PC-9 (cell line): ENCODE measurements at regions not wholly inside any gene's neighbourhood (a gene's known extent, or its start where the extent isn't known, plus 50 kb on each side); places are given as distances from the start of the nearest gene placed in this dataset.

Experiments used
- BruUV-seq: library from RNA; stranded (reverse); fragments of 400-500 nt; replicated peaks from 2 replicates; lab custom pipeline; 2021; lab: Mats Ljungman, UMichigan
- CTCF ChIA-PET: fragments of 300-600 bp; sonication (Branson Sonifier 250); formaldehyde crosslinking; loops from one replicate; lab custom pipeline; 2022; ENCODE audit warnings: antibody characterized with exemption; lab: Charles Lee
- POLR2A ChIA-PET: fragments of 300-600 bp; sonication (Branson Sonifier 250); formaldehyde crosslinking; loops from one replicate; lab custom pipeline; 2022; ENCODE audit warnings: antibody characterized with exemption; ENCODE audit not compliant: unreplicated experiment; lab: Charles Lee
- DNase-seq, 2 experiments: peaks; one replicate each; pipeline versions ENCODE4 v3.0.0 to v3.0.0-alpha.2; 2015 to 2022; ENCODE audit warnings: mixed read lengths in 1 of 2
- H2AFZ ChIP-seq: fragments of 200-600 bp; sonication (generic); 2 replicates; pipeline ENCODE4 v1.8.1; 2017; ENCODE audit warnings: antibody characterized with exemption
- H3F3A ChIP-seq: fragments of 200-600 bp; sonication (generic); 2 replicates; pipeline ENCODE4 v1.8.1; 2017; ENCODE audit warnings: antibody characterized with exemption, mild to moderate bottlenecking, low read depth; ENCODE audit not compliant: insufficient read depth
- H3K27ac ChIP-seq: fragments of 200-600 bp; sonication (generic); 2 replicates; pipeline ENCODE4 v1.6.1; 2016; ENCODE audit warnings: mixed run types
- H3K27me3 ChIP-seq: fragments of 200-600 bp; sonication (generic); 2 replicates; pipeline ENCODE4 v1.6.1; 2016; ENCODE audit warnings: low read depth, mixed run types; ENCODE audit not compliant: insufficient read depth
- H3K36me3 ChIP-seq: fragments of 200-600 bp; sonication (generic); 2 replicates; pipeline ENCODE4 v1.6.1; 2016; ENCODE audit warnings: low read depth, mixed run types
- H3K4me1 ChIP-seq: fragments of 200-600 bp; sonication (generic); replicated peaks from 2 replicates; pipeline ENCODE4 v1.6.1; 2016; ENCODE audit warnings: mixed run types; ENCODE audit not compliant: insufficient read depth
- H3K4me2 ChIP-seq: fragments of 200-600 bp; sonication (generic); 2 replicates; pipeline ENCODE4 v1.6.1; 2017; ENCODE audit warnings: mixed run types
- H3K4me3 ChIP-seq: fragments of 200-600 bp; sonication (generic); 2 replicates; pipeline ENCODE4 v1.6.1; 2016; ENCODE audit warnings: mixed run types
- H3K79me2 ChIP-seq: fragments of 200-600 bp; sonication (generic); 2 replicates; pipeline ENCODE4 v1.6.1; 2017; ENCODE audit warnings: low read depth, mixed run types
- H3K9me2 ChIP-seq: fragments of 200-600 bp; sonication (generic); 2 replicates; pipeline ENCODE4 v1.8.1; 2017; ENCODE audit warnings: mild to moderate bottlenecking; ENCODE audit not compliant: insufficient read depth
- H3K9me3 ChIP-seq: fragments of 200-600 bp; sonication (generic); 2 replicates; pipeline ENCODE4 v1.8.1; 2016; ENCODE audit warnings: low read depth; ENCODE audit not compliant: insufficient read depth
- H4K20me1 ChIP-seq: fragments of 200-600 bp; sonication (generic); 2 replicates; pipeline ENCODE4 v1.8.1; 2017; ENCODE audit not compliant: insufficient read depth
- EZH2 ChIP-seq: fragments of 200-600 bp; sonication (generic); IDR thresholded peaks from 2 replicates; pipeline ENCODE4 v1.8.0; 2017; ENCODE audit warnings: antibody characterized with exemption, low read depth
- intact Hi-C: fragments of 100-400 bp; cut with micrococcal nuclease; formaldehyde crosslinking; loops from one replicate; pipeline ENCODE4 v1.10.0; 2022; ENCODE audit not compliant: unreplicated experiment
- TF ChIP-seq, protein P1 (sequence below): fragments of 200-600 bp; sonication (generic); conservative IDR thresholded peaks from 2 replicates; pipeline ENCODE4 v1.6.1; 2017; ENCODE audit warnings: mixed run types, antibody characterized with exemption, mild to moderate bottlenecking, moderate library complexity

DNA sequence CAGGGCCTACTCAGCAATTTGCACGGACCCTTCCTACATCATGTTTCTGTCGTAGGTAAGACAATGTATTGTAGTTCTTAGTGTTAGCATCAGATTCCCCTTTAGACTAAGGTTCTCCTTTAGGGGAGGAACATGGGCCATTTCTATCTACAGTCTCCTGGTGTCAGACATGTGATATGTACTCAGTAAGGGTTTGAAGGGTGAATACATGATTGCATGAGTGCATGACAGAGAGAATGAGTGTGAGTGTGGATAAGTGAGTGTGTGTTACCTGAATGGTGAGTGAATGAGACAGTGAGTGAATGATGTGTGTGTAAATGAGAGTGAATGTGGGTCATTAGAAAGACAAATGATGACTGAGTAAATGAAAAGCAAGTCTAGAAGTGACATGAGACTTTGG is 476.8 kb downstream of the HAPSTR1 start:
- Histone ChIP-seq H4K20me1 (no peaks in the 10 kb centered on the region), H2AFZ (no peak overlapping the region), H3K27ac (no peak overlapping the region), H3K4me2 (no peak overlapping the region), H3K79me2 (no peaks in the 10 kb centered on the region), H3K9me2 (no peaks in the 10 kb centered on the region), H3K4me1 (no peaks in the 10 kb centered on the region), H3K36me3 (no peaks in the 10 kb centered on the region), H3K9me3 (no peaks in the 10 kb centered on the region), H3F3A (no peaks in the 10 kb centered on the region), H3K4me3 (no peak overlapping the region), H3K27me3 (peaks cover 20% of the 10 kb centered on the region; the same call in 1 of the 2 replicates)
- no peak for DNase-seq
- no TSS peak for BruUV-seq
- POLR2A ChIA-PET = no interaction called here
- intact Hi-C loops = no loop called here
- no peak for TF ChIP-seq EZH2
- TF ChIP-seq, protein P1, sequence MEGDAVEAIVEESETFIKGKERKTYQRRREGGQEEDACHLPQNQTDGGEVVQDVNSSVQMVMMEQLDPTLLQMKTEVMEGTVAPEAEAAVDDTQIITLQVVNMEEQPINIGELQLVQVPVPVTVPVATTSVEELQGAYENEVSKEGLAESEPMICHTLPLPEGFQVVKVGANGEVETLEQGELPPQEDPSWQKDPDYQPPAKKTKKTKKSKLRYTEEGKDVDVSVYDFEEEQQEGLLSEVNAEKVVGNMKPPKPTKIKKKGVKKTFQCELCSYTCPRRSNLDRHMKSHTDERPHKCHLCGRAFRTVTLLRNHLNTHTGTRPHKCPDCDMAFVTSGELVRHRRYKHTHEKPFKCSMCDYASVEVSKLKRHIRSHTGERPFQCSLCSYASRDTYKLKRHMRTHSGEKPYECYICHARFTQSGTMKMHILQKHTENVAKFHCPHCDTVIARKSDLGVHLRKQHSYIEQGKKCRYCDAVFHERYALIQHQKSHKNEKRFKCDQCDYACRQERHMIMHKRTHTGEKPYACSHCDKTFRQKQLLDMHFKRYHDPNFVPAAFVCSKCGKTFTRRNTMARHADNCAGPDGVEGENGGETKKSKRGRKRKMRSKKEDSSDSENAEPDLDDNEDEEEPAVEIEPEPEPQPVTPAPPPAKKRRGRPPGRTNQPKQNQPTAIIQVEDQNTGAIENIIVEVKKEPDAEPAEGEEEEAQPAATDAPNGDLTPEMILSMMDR = no peak
- CTCF ChIA-PET = no interaction called here

DNA sequence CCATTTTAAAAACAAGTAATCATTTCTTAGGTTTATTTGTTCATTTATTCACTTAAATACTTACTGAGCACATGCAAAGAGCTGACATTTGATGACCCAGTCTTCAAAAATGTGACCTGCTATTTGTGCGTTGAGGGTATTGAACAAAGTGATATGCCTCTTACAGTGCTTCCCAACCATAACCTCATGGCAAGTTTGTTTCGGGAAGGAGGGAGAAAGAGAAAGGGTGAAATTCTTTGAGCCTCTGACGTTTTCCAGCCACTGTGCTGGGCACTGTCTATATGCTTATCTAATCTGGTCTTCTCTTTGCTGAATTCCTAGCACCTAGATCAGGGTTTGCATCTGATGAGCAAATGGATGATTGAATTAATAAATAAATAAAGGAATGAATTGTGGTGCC is 479.1 kb downstream of the HAPSTR1 start:
- H3K4me2 ChIP-seq = no peak overlapping the region
- no peak for DNase-seq
- no peaks in the 10 kb centered on the region for H4K20me1 ChIP-seq
- peaks cover 8% of the 10 kb centered on the region; the same call in 1 of the 2 replicates for H3K27me3 ChIP-seq
- no peaks in the 10 kb centered on the region for H3K36me3 ChIP-seq
- BruUV-seq = no TSS peak
- POLR2A ChIA-PET = no interaction called here
- H3K9me3 ChIP-seq = no peaks in the 10 kb centered on the region
- H3K9me2 ChIP-seq = no peaks in the 10 kb centered on the region
- no peak overlapping the region for H2AFZ ChIP-seq
- H3F3A ChIP-seq = no peaks in the 10 kb centered on the region
- no peak overlapping the region for H3K27ac ChIP-seq
- TF ChIP-seq EZH2 = no peak
- TF ChIP-seq, protein P1 = no peak
- no peaks in the 10 kb centered on the region for H3K4me1 ChIP-seq
- H3K79me2 ChIP-seq = no peaks in the 10 kb centered on the region
- CTCF ChIA-PET = no interaction called here
- H3K4me3 ChIP-seq = no peak overlapping the region
- intact Hi-C loops = no loop called here

DNA sequence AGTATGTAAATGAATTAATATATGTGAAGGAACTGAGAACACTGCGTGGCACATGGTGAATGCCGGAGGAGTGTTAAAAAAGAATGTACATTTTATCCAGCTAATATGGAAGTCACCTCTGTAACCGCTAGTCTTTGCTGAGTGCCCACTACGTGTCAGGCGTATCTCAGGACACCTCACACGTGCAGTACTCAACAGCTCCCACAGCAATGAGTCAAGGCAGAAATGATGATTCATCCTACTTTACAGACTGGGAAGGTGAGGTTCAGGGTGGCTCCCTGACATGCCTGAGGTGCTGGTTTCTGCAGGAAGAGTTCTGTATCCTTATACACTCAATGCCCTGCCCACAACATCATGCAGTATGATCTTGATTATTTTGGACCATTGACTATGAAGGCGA is 487.0 kb downstream of the HAPSTR1 start:
- H3K79me2 ChIP-seq = no peaks in the 10 kb centered on the region
- no peak overlapping the region for H3K27ac ChIP-seq
- no peaks in the 10 kb centered on the region for H3K9me2 ChIP-seq
- no peak overlapping the region for H3K4me2 ChIP-seq
- no peaks in the 10 kb centered on the region for H4K20me1 ChIP-seq
- H3K27me3 ChIP-seq = peaks cover 7% of the 10 kb centered on the region; the same call in 1 of the 2 replicates
- H3K4me1 ChIP-seq = no peaks in the 10 kb centered on the region
- H3K9me3 ChIP-seq = no peaks in the 10 kb centered on the region
- H3K36me3 ChIP-seq = no peaks in the 10 kb centered on the region
- H3F3A ChIP-seq = no peaks in the 10 kb centered on the region
- TF ChIP-seq, protein P1 = no peak
- no peak overlapping the region for H3K4me3 ChIP-seq
- BruUV-seq = no TSS peak
- no peak for DNase-seq
- H2AFZ ChIP-seq = no peak overlapping the region
- ChIA-PET CTCF (no interaction called here), POLR2A (no interaction called here)
- intact Hi-C loops = no loop called here
